Hematopoietic multipotent progenitor cell treated with erythropoietin and hydrocortisone succinate and interleukin-3 and kit ligand, for 15 days (in vitro differentiated cells): ENCODE measurements at regions not wholly inside any gene's neighbourhood (a gene's known extent, or its start where the extent isn't known, plus 50 kb on each side); places are given as distances from the start of the nearest gene placed in this dataset.

Source experiments
- DNase-seq: peaks from one replicate; pipeline ENCODE4 v3.0.0-alpha.2; 2015; ENCODE audit warnings: low spot score

DNA sequence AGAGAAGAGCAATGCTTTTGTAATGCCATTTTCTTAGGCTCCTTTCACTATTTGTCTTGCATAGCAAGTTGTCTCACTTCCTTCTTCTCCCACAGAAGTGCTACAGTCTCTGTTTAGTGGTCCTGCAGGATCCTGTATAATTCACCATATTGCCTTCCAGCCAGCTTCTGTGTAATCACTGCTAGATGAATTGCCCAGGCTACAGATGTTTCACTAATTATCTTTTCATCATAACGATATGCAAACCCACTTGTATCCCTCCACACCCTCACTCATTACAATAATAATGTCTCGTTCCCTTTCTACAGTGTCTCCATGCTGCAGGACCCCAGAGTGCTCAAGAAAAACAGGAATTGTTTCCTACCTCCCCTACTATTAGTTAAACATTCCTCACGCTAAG is 402.9 kb downstream of the TBL1XR1 start:
- no peak for DNase-seq

DNA sequence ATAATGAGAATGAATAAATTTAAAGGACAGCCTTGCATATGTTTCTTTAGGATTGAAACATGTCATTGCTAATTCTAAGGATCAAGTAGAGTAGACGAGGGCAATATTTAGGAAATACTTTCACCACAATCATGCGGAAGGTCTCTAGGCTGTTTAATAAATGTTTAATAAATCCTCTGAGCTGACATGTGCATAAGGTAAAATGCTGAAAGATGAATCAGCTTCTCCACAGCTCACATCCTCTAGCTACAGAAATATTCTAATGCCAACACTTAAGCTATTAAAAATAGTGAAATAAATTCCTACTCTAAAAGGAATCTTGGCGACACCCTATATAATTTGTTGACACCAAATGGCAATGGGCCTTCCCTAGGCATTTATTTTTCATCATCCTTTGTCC is 407.3 kb downstream of the TBL1XR1 start:
- DNase-seq = no peak

DNA sequence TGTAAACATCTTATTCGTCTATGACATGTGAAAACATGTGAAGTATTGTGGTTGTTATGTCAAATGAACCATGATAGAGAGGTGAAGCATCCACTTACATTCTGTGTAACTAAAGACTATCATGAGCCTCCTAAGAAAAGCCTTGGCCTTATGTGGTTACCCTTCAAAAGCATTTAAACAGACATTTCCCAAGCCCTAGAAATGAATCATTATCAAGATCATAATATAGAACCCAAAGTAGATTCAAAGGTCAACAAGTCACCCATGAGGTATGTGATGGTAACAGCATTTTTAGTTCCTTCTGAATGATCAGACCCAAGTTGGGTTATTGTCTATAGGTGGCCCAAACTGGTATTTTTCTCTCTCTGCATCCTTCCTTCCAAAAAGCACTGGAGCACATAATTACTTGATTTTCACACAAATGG is 408.0 kb downstream of the TBL1XR1 start:
- DNase-seq = no peak

DNA sequence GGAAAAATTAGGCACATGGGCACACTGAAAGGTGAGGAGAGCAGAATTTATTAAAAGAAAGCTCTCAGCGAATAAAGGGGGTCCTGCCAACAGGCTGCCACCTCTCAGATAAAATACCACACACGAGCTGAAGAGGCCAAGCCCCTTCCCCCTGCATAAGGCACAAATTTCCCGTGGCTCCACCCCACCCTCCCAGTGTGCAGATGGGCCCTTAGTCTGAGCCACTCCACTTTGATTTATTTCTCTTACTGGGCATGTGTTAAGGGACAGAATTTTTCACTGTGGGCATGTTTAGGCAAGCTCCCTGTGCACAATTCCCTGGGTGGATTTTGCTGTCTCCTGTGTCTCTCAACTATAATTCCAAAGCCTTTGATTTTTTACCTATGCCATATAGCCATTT is 409.8 kb downstream of the TBL1XR1 start:
- no peak for DNase-seq

DNA sequence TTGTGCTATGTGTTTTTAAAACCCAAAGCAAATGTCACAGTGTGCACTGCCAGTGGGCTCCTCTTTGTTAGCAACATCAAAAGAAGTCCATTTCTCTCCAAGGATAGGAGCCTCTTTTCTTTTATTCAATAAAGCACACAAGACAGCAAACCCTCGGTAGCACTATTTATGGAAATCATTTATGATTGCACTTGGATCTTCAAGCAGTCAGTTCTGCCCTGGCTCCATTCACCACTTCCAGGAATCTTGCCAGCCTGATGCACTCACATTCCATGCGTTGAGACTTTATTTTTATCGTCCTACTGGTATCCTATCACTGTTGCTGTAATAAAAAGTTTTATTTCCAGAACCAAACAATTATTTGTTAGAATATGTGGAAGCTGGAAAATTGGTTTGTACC is 412.1 kb downstream of the TBL1XR1 start:
- DNase-seq = no peak

DNA sequence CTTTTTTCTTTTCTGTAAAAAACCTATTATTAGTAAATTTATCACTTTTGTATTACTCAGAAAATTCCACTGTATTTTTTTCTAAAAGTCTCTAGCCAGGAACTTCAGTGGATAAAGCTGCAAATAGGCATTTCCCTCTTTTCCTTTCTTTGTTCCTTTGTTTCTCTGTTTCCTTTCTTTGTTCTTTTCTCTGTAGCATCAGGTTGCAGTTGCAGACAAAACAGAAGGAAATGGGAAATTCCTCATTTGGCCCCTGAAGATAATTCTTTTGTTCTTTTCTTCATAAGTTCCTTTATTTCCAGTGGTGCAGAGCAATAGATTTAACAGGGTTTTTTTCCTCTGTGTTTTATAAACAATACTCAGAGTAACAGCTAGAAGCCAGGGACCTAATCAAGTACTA is 416.5 kb downstream of the TBL1XR1 start:
- DNase-seq = no peak

DNA sequence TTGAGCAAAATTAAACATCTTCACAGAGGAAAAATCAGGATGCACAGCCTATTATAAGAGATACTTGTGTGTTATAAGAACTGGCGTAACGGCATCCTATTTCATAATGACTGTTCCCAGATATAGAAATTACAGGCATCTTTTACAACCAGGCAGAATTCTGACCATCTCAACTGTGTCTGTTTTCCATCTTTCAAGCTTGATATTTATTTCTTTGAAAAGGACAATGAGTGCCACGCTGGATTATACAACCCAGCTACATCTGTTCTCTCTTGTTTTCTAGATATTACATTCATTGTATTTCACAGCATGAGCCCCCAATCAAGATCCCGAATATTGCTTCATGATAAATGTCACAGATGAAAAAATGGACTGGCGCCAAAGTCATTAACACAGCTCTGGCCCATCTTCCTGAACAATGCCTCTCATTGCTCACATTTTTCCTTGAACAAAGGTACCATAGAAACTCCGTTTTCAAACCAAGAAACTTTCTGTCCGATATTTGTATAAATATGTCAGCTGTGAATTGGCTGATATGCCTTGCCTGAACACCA is 420.6 kb downstream of the TBL1XR1 start:
- DNase-seq = no peak

DNA sequence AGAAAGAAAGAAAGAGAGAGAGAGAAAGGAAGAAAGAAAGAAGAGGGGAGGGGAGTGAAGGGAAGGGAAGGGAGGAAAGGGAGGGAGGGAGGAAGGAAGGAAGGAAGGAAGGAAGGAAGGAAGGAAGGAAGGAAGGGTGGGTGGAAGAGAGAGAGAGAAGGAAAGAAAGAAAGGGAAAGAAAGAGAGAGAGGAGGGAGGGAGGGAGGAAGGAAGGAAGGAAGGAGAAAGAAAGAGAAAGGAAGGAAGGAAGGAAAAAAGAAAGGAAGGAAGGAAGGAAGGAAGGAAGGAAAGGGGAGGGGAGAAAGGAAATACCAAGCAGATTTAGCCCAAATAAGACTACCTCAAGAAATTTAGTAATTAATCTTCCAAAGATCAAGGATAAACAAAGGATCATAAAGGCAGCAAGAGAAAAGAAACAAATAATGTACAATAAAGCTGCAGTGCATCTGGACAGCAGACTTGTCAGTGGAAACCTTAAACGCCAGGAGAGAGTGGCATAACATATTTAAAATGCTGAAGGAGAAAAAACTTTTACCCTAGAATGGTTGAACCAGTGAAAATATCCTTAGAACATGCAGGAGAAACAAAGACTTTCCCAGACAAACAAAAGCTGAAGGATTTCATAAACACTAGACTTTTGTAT is 427.6 kb downstream of the TBL1XR1 start:
- DNase-seq = no peak

DNA sequence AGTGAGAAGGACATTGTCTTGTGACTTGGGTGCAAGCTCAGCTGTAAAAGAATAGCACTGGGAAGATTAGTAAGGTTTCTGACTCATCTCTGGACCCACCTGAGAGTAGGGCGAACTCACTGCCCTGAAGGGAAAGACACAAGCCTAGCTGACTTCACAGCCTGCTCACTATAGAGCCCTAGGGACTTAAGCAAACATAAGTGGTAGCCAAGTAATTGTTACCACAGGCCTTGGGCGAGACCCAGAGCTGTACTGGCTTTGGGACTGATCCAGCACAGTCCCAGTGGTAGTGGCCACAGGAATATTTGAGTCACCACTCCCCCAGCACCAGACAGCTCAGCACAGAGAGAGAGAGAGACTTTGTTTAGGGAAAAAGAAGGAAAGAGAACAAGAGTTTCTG is 429.9 kb downstream of the TBL1XR1 start:
- DNase-seq = no peak

DNA sequence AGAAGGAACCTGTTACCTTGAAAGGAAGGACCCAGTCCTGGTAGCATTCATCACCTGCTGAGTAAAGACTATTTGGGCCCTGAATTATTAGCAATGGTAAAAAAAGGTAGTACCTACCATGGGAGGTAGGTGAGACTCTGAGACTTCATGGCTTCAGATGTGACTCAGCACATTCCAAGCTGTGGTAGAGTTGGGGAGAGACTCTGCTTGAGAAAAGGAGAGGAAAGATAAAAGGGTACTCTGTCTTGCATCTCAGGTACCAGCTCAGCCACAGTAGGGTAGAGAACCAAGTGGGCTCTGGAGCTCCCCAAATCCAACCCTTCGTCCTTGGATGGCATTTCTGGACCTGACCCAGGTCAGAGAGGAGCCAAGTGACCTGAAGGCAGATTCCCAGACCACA is 430.4 kb downstream of the TBL1XR1 start:
- no peak for DNase-seq

DNA sequence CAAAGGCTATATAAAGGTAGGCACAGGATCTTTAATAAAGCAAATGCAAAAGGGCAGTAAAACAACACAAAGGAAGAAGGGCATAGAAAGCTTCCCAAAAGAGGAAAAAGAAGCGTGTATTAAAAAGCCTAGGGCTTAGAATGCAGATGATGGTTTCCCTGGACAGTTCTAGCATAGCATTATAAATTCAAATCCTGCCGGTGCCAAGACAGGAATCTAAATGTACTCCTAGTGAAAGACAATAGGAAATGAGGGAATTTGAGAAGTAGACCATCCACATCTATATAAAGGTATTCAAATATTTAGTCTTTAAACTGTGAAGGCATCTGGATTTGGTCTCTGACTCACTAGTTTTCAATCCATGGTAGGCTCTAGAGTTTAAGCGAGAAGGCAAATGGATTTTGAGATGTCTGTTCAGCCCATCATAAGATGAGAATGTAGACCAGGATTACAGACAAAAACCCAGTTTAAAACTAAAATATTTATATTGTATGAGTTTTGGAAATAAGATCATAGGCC is 431.8 kb downstream of the TBL1XR1 start:
- DNase-seq = no peak

DNA sequence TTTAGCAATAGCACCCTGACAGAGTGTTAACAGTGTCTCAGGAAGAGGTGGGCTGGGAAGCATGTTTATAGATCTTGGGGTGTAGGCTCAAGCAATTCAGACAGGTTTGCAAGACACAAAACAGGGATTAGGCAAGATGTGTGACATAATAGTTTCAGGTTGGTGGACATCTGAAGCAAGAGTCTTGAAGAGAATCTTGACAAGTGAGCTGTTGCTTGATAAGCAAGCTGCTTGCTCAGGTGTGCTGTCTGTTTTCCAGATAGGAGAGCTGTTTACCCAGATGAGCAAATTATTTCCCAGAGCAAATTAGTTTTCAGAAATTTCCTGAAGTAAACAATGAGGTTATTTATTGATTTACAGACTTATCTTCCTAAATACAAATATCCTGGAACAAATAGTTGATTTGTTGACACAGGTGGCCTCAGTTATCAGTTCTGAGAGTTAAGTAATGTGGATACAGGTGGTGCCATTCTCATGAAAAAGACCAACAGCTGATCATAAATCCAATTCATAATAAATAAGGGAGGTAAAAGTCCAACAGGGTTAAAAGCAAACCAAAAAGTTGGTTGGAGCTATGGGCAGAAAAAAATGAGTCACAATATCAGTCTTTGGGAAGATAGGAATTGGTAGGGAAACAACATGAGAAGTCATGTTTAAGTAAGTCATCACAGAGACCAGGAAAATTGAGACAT is 437.3 kb downstream of the TBL1XR1 start:
- no peak for DNase-seq

DNA sequence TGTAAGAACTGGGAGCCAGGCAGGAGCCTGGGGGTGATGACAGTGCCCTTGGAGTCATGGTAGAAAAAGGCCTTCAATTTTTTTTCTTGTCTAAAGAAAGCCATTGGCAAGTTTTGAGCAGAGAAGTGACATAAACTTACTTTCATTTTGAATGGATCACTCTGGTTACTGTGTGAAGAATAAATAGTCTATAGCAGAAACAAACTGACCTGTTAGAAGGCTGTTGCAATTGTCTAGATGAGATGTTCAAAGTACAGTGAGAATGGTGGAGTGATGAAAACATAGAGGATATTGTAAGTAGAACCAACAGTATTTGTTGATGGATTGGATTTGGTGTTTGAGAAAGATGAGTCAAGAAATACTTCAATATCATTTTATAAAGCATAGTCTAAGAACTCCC is 439.9 kb downstream of the TBL1XR1 start:
- DNase-seq = no peak

DNA sequence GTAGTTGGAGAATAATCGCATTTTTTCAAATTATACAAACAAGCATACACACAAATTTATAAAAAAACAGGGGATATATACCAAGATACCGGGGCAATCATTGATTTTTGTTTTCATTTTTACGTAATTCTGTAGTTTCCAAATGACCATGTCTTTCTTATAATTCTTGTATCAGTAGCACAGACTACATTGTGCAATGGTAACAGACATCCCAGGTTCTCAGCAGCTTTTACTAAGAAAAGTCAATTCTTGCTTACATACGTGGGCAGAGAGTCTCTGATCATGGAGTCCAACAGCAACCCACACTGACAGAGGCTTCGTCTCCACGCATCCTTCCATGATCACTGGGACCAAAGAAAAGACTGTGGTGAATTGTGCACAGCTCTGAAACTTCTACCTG is 441.3 kb downstream of the TBL1XR1 start:
- no peak for DNase-seq

DNA sequence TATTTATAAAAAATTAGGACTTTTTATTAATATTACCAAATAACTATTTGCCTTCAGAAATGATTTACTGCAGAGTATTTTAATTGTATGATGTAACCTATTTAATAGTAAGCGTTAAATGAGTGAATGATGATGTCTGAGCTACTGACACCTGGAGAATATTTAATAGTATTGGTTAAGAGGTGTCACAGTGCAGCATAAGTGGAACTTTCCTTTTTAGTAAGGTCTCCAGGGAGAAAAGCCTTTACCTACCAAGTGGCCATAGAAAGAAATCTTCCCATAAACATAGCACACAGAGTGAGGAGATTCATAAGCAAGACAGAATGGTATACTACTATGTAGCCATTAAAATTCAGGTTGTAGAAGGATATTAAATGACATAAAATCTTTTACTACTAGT is 441.7 kb downstream of the TBL1XR1 start:
- DNase-seq = no peak

DNA sequence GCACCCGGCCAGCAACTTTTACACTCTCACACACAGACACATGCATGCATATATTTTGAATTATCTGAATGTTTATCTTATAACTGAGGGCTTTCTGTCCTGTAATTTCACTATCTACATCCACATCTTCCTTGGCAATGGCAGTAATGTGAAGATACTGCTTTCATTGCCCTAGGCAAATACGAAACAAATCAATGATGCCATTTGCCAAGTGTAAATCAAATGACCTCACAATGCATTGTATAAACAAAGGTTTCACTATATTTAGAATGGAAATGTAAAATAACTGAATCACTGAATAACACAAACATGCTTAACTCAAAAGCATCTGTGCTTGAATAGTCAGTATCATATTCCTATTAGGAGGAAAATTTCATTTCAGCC is 455.6 kb downstream of the TBL1XR1 start:
- no peak for DNase-seq

DNA sequence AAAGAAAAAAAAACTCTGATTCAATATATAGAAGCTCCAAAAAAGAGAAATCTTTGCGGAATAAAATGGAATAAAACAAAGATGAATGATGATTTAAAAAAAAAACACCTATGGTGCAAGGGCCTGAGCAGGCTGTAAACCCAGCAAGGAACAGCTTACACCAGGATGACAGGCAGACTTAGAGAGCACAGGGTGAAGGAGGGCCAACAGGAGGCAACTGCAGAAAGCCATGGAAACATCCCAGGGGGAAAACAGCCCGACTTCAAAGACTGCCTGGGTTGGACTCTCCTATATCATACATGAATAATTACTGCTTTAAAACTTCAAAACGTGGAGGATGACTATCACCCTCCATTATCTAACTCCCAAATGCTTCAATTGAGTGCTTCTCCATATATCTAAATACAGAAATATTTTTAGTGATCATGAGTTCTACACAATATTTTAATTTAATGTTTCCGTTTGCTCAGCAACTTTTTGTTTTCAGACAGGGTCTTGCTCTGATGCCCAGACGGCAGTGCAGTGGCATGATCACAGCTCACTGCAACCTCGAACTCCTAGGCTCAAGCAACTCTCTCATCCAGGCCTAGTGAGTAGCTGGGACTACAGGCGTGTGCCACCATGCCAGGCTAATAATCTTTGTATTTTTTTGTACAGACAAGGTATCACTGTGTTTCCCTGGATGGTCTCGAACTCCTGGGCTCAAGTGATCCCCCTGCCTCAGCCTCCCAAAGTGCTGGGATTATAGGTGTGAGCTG is 456.2 kb downstream of the TBL1XR1 start:
- DNase-seq = no peak

DNA sequence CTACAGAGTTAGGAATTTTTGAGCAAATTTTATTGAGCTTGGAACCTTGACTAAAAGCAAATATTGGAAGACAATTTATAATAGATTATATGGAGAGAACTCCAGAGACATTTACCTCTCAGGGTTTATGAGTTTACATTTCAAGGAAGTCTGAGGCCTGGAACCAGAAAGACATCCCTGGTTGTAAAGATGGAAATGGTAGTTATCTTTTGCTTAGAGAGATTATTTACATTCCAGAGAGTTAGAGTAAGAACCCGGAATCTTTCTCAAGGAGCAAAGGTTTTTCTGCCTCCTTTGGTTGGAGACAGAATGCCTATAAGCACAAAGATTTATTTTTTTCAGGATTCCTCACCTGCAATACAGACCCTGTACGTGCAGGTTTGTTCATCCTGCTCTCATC is 458.1 kb downstream of the TBL1XR1 start:
- no peak for DNase-seq

DNA sequence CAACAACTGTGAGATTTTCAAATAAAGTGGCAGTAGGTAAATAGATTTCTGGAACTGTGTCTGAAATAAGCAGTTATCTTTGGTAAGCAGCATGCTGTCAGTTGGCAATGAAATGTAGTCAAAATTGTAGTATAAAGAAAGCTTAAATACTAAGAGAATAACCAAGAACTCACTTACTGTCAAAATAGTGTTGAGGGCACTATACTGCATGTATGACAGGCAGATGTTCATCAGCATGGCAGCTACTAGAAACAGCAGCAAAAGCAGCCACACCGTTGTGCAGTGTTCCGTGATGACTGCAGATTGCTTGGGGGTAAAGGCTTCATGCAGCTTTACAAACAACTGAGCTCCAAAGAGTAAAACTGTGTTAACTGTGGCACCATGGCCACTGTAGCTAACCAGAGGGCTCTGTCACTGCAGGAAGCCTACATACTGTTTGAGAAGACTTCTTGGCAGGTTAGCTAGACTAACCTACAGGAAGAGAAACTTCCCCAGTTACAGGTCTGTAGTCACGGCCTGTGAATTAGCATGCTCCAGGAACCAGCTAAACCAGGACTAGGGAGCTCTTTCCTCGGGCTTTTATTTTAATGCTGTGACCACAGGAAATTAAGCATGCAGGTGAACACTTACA is 459.7 kb downstream of the TBL1XR1 start:
- DNase-seq = no peak

DNA sequence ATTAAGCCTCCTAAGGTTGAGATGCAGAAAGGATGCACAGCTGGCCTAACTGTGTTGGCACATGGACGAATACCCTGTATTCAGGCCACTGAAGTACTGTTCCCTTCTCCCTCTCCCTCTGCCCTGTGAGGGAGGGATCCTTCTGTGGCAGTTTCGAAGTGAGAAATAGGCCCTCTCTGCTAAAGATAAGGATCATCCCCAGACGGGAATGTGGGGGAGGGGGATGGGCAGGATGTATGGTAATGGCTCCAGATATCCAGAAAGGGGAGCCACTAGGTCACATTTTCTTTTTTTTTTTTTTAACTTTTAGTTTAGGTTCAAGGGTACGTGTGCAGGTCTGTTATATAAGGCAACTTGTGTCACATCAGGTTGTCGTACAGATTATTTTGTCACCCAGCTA is 463.1 kb downstream of the TBL1XR1 start:
- DNase-seq = no peak

DNA sequence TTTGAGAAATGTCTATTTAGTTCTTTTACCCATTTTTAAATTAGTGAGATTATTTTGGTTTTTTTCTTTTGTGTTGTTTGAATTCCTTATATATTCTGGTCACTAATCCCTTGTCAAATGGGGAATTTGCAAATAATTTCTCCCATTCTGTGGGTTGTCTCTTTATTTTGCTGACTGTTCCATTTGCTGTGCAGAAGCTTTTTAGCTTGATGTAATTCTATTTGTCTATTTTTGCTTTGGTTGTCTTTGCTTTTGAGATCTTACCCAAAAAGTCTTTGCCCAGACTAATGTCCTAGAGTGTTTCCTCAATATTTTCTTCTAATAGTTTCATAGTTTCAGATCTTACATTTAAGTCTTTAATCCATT is 472.9 kb downstream of the TBL1XR1 start:
- DNase-seq = no peak

DNA sequence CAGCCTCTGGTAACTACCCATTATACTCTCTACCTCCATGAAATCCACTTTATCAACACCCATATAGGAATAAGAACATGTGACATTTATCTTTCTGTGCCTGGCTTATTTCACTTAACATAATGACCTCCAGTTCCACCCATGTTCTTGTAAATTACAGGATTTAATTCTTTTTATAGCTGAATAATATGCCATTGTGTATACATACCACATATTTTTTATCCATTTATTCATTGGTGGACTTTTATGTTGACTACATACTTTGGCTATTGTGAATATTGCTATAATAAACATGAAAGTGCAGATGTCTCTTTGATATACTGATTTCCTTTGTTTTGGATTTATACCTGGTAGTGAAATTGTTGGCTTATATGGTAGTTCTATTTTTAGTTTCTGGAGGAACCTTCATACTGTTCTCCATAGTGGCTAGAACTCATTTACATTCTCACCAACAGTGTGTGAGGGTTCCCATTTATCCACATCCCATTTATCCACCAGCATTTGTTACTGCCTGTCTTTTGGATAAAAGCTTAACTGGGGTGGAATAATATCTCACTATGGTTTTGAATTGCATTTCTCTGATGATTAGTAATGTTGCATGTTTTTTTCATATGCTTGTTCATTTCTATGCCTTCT is 473.4 kb downstream of the TBL1XR1 start:
- DNase-seq = no peak
